ENCODE measurements at regions not wholly inside any gene's neighbourhood (a gene's known extent, or its start where the extent isn't known, plus 50 kb on each side); places are given as distances from the start of the nearest gene placed in this dataset.
"Not testable (repeated sequence)": the region's sequence is repeated elsewhere in the genome, so short reads cannot be mapped to it uniquely, and the experiment has no call there.

DNA sequence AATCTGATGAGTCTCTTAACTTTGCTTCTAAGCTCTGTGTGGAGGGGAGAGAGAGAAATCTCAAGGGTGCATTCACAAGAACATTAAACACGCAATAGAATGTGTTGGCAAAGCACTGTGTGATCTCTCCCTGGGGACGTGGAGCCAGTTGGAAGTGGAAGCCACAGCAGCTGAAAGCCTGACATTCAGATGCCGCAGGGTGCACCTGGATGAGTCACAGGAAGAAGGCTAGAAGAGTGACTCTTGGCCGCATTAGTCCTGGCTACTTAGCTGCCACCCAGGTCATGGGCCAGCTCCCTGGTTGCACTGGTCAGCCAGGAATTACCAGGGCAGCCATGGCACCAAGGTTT lies 186.9 kb downstream of the ADRA2C start:
- TF ChIP-seq, protein P1, sequence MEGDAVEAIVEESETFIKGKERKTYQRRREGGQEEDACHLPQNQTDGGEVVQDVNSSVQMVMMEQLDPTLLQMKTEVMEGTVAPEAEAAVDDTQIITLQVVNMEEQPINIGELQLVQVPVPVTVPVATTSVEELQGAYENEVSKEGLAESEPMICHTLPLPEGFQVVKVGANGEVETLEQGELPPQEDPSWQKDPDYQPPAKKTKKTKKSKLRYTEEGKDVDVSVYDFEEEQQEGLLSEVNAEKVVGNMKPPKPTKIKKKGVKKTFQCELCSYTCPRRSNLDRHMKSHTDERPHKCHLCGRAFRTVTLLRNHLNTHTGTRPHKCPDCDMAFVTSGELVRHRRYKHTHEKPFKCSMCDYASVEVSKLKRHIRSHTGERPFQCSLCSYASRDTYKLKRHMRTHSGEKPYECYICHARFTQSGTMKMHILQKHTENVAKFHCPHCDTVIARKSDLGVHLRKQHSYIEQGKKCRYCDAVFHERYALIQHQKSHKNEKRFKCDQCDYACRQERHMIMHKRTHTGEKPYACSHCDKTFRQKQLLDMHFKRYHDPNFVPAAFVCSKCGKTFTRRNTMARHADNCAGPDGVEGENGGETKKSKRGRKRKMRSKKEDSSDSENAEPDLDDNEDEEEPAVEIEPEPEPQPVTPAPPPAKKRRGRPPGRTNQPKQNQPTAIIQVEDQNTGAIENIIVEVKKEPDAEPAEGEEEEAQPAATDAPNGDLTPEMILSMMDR (conservative IDR thresholded peaks at IDR 0.05; ENCODE audit: low read length): not testable (repeated sequence)
- TF ChIP-seq EZH2phosphoT487 (IDR thresholded peaks at IDR 0.05; ENCODE audit: borderline replicate concordance): not testable (repeated sequence)

All from Loucy (cell line).